ENCODE measurements at regions not wholly inside any gene's neighbourhood (a gene's known extent, or its start where the extent isn't known, plus 50 kb on each side); places are given as distances from the start of the nearest gene placed in this dataset. TPM values are rescaled to one million over a fixed set of nuclear protein-coding genes. Genes with fewer than 3 reads are reported as not detected.

Small RNA genes lying in the stretch of these regions (small RNA-seq; reads per million reads assigned to genes)
- not detected for gene RNU6-1051P (ENCODE audit: insufficient read length, low read depth, low replicate concordance)
